NAMALWA (cell line): ENCODE measurements at regions not wholly inside any gene's neighbourhood (a gene's known extent, or its start where the extent isn't known, plus 50 kb on each side); places are given as distances from the start of the nearest gene placed in this dataset.
"Not testable (repeated sequence)": the region's sequence is repeated elsewhere in the genome, so short reads cannot be mapped to it uniquely, and the experiment has no call there.

Source experiments
- DNase-seq: peaks from one replicate; pipeline ENCODE4 v3.0.0-alpha.2; 2015; ENCODE audit warnings: low spot score

- not testable (repeated sequence) for DNase-seq
Observed at GRCh38 chrX:65825226-65825625, 157.8 kb downstream of the MSN start.

- DNase-seq: no peak
Observed at GRCh38 chrX:65821721-65822496, 154.5 kb downstream of the MSN start.

DNA sequence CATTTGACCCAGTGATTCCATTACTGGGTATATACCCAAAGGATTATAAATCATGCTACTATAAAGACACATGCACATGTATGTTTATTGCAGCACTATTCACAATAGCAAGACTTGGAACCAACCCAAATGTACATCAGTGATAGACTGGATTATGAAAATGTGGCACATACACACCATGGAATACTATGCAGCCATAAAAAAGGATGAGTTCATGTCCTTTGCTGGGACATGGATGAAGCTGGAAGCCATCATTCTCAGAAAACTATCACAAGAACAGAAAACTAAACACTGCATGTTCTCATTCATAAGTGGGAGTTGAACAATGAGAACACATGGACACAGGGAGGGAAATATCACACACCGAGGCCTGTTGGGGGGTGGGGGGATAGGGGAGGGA is 152.5 kb downstream of the MSN start:
- not testable (repeated sequence) for DNase-seq

- no peak for DNase-seq
Observed at GRCh38 chrX:65813245-65813644, 145.8 kb downstream of the MSN start.

DNA sequence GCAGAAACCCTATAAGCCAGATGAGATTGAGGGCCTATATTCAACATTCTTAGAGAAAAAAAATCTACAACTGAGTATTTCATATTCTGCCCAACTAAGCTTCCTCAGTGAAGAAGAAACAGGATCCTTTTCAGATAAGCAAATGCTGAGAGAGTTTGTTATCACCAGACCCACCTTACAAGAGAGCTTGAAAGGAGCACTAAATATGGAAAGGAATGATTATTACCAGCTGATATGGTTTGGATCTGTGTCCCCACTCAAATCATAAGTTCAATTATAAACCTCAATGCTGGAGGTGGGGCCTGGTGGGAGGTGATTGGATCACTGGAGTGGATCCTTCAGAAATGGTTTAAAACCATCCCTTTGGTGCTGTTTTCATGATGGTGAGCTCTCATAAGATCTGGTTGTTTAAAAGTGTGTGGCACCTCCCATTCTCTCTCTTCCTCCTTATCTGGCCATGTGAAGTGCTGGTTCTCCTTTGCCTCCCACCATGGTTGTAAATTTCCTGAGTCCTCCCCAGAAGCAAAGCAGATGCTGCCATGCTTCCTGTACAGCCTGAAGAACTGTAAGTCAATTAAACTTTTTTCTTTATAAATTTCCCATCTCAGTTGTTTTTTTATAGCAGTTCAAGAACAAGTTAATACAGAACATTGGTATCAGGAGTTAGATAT is 144.2 kb downstream of the MSN start:
- DNase-seq: no peak
